Renal pelvis (tissue), 1 donor: ENCODE measurements at regions not wholly inside any gene's neighbourhood (a gene's known extent, or its start where the extent isn't known, plus 50 kb on each side); places are given as distances from the start of the nearest gene placed in this dataset.
A peak's percentile ranks its signal among the peaks of the same experiment; 100 is the strongest.

Experiments used
- DNase-seq: peaks from one replicate; pipeline ENCODE4 v3.0.0-alpha.2; 2013

- DNase-seq, result no peak
These were observed 258.9 kb downstream of the BRD1 start for GRCh38 chr22:49568751-49569285.

GRCh38 chr22:49567899-49568750 is 259.5 kb downstream of the BRD1 start:
- no peak for DNase-seq

GRCh38 chr22:49566693-49567092 is 261.0 kb downstream of the BRD1 start:
- no peak for DNase-seq

GRCh38 chr22:49566141-49566541 is 261.5 kb downstream of the BRD1 start:
- DNase-seq, result no peak

- DNase-seq, result no peak
These were observed 262.2 kb downstream of the BRD1 start for GRCh38 chr22:49565516-49565855.

- DNase-seq, result no peak
These were observed 262.8 kb downstream of the BRD1 start for GRCh38 chr22:49564666-49565515.

GRCh38 chr22:49564054-49564453 is 263.6 kb downstream of the BRD1 start:
- no peak for DNase-seq

- no peak for DNase-seq
These were observed 264.9 kb downstream of the BRD1 start for GRCh38 chr22:49562685-49563249.

- no peak for DNase-seq
These were observed 265.7 kb downstream of the BRD1 start for GRCh38 chr22:49561976-49562375.

GRCh38 chr22:49561338-49561737 is 266.3 kb downstream of the BRD1 start:
- DNase-seq, result no peak

- DNase-seq, result no peak
These were observed 272.1 kb downstream of the BRD1 start for GRCh38 chr22:49555526-49555925.

- DNase-seq, result no peak
These were observed 272.9 kb downstream of the BRD1 start for GRCh38 chr22:49554741-49555140.

GRCh38 chr22:49554296-49554625 is 273.4 kb downstream of the BRD1 start:
- no peak for DNase-seq

- DNase-seq, result peak; percentile 69
These were observed 274.0 kb downstream of the BRD1 start for GRCh38 chr22:49553518-49554295.

GRCh38 chr22:49553076-49553475 is 274.6 kb downstream of the BRD1 start:
- DNase-seq, result no peak

GRCh38 chr22:49551897-49552614 is 275.6 kb downstream of the BRD1 start:
- no peak for DNase-seq

- DNase-seq, result no peak
These were observed 276.2 kb downstream of the BRD1 start for GRCh38 chr22:49551446-49551845.

GRCh38 chr22:49550766-49551362 is 276.8 kb downstream of the BRD1 start:
- DNase-seq, result no peak

- no peak for DNase-seq
These were observed 277.6 kb downstream of the BRD1 start for GRCh38 chr22:49550141-49550430.

- DNase-seq, result no peak
These were observed 278.2 kb downstream of the BRD1 start for GRCh38 chr22:49549256-49550140.
